ENCODE measurements at regions not wholly inside any gene's neighbourhood (a gene's known extent, or its start where the extent isn't known, plus 50 kb on each side); places are given as distances from the start of the nearest gene placed in this dataset.

- TF ChIP-seq EGR1 (IDR thresholded peaks at IDR 0.05; ENCODE audit: low read depth in 2 of 2): no peak
- no peak for TF ChIP-seq GABPA (IDR thresholded peaks at IDR 0.05 in 1 of 2, conservative IDR thresholded peaks at IDR 0.05 in 1 of 2)
- TF ChIP-seq SP1 (IDR thresholded peaks at IDR 0.05): no peak
- no peak for TF ChIP-seq FOXA2 (IDR thresholded peaks at IDR 0.05)
- TF ChIP-seq RAD21 (IDR thresholded peaks at IDR 0.05): no peak
Observed at GRCh38 chr2:182642328-182642727, 73.7 kb upstream of the DNAJC10 start (continued).

GRCh38 chr2:182646763-182647498, 69.1 kb upstream of the DNAJC10 start:
- H3K27me3 ChIP-seq (ENCODE audit: control insufficient read depth in 4 of 4, insufficient read depth in 4 of 4, low read length in 3 of 4): no peaks in the 10 kb centered on the region
- no peak for DNase-seq (ENCODE audit: low spot score)
- H3K9me3 ChIP-seq (ENCODE audit: control insufficient read depth in 4 of 4, low read length in 3 of 4): no peaks in the 10 kb centered on the region
- no peak overlapping the region for H3K4me3 ChIP-seq (ENCODE audit: low read depth in 1 of 3, low read length in 3 of 3)
- no peak overlapping the region for H3K27ac ChIP-seq (ENCODE audit: low read depth in 1 of 2, low read length in 2 of 2)
- TF ChIP-seq RXRA (IDR thresholded peaks at IDR 0.05): no peak
- no peak for TF ChIP-seq SP1 (IDR thresholded peaks at IDR 0.05)
- no peak for TF ChIP-seq HNF4G (IDR thresholded peaks at IDR 0.05)
- no peak for TF ChIP-seq GABPA (IDR thresholded peaks at IDR 0.05 in 1 of 2, conservative IDR thresholded peaks at IDR 0.05 in 1 of 2)
- no peak for TF ChIP-seq ZBTB33 (IDR thresholded peaks at IDR 0.05)
- no peak for TF ChIP-seq REST (IDR thresholded peaks at IDR 0.05)
- no peak for TF ChIP-seq FOXA1 (IDR thresholded peaks at IDR 0.05)
- no peak for TF ChIP-seq RAD21 (IDR thresholded peaks at IDR 0.05)
- TF ChIP-seq CTCF (IDR thresholded peaks at IDR 0.05; ENCODE audit: low read depth, low read length, missing input control): no peak
- TF ChIP-seq MAX (IDR thresholded peaks at IDR 0.05): no peak
- no peak for TF ChIP-seq NR2F2 (IDR thresholded peaks at IDR 0.05)
- no peak for TF ChIP-seq JUND (IDR thresholded peaks at IDR 0.05)
- TF ChIP-seq ATF3 (IDR thresholded peaks at IDR 0.05): no peak
- TF ChIP-seq HNF4A (conservative IDR thresholded peaks at IDR 0.05): no peak
- no peak for TF ChIP-seq EGR1 (IDR thresholded peaks at IDR 0.05; ENCODE audit: low read depth in 2 of 2)
- TF ChIP-seq FOXA2 (IDR thresholded peaks at IDR 0.05): no peak
- H3K9ac ChIP-seq (ENCODE audit: low read depth in 1 of 2, low read length in 2 of 2): no peak overlapping the region
- no peaks in the 10 kb centered on the region for H3K4me1 ChIP-seq (ENCODE audit: control insufficient read depth in 4 of 4, insufficient read depth in 4 of 4, low read length in 3 of 4)
- WGBS: 78% methylated on average over 5 of the region's 5 CpGs
- H3K36me3 ChIP-seq (ENCODE audit: control insufficient read depth in 4 of 4, insufficient read depth in 3 of 4, low read depth in 1 of 4, low read length in 3 of 4): no peaks in the 10 kb centered on the region
